Upper lobe of left lung (tissue), 4 donors: ENCODE measurements at regions not wholly inside any gene's neighbourhood (a gene's known extent, or its start where the extent isn't known, plus 50 kb on each side); places are given as distances from the start of the nearest gene placed in this dataset.

Experiments used
- CTCF ChIP-seq, 6 experiments: fragments of 450-650 bp in 4 of 6; fragments of 200-600 bp in 2 of 6; sonication (generic) in 2 of 6; IDR thresholded peaks; one replicate each; pipeline ENCODE4 v1.5.1; 2016 to 2019; ENCODE audit warnings: antibody characterized with exemption in 6 of 6
- EP300 ChIP-seq, 4 donors: sonication (generic); formaldehyde crosslinking; IDR thresholded peaks; one replicate each; pipeline ENCODE4 v1.5.1; 2017; ENCODE audit warnings: antibody characterized with exemption in 4 of 4, control low read depth in 2 of 4
- POLR2A ChIP-seq, 4 donors: fragments of 450-650 bp; IDR thresholded peaks; one replicate each; pipeline ENCODE4 v1.5.1; 2016 to 2017; ENCODE audit warnings: antibody characterized with exemption in 4 of 4, mild to moderate bottlenecking in 2 of 4
- POLR2AphosphoS5 ChIP-seq, 2 donors: sonication (generic); formaldehyde crosslinking; IDR thresholded peaks; one replicate each; pipeline ENCODE4 v1.5.1; 2017; ENCODE audit warnings: antibody characterized with exemption in 2 of 2

- no peak for TF ChIP-seq POLR2AphosphoS5 (IDR thresholded peaks at IDR 0.05)
- TF ChIP-seq CTCF (IDR thresholded peaks at IDR 0.05) = no peak
- TF ChIP-seq POLR2A (IDR thresholded peaks at IDR 0.05) = no peak
- TF ChIP-seq EP300 (IDR thresholded peaks at IDR 0.05) = no peak
Observed at GRCh38 chr17:5902181-5903140, 167.7 kb upstream of the WSCD1 start.
